ENCODE measurements at regions not wholly inside any gene's neighbourhood (a gene's known extent, or its start where the extent isn't known, plus 50 kb on each side); places are given as distances from the start of the nearest gene placed in this dataset.

DNA sequence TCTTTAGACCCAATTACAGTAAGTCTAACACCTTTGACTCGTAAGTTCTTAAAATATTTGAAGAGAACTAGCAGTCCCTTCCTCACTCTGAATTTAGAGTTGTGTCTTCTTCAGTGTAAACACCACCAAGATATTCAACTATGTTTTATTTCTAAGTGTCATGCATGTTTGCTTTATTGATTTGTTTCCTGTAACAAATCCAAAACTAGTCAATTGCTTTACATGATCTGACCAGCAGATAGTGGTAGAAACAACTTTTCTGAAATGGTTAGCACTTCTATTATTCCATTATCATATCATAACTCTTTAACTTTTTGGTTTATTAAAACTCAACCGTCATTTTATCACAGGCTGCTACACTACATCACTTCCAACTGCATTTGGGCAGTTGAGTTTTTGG, 90.1 kb downstream of the INHBA start:
- TF ChIP-seq EP300 (IDR thresholded peaks at IDR 0.05), result no peak
- no peak for TF ChIP-seq POLR2AphosphoS5 (IDR thresholded peaks at IDR 0.05)

Measured in sigmoid colon (tissue), 4 donors.